GM12878 (cell line): ENCODE measurements at regions not wholly inside any gene's neighbourhood (a gene's known extent, or its start where the extent isn't known, plus 50 kb on each side); places are given as distances from the start of the nearest gene placed in this dataset.

Source experiments
- ATAC-seq: fragments of 200-7000 bp; cut with Tn5 transposase; 3 replicates; pipeline ENCODE4 v1.9.1; 2020; ENCODE audit warnings: mild to moderate bottlenecking, moderate library complexity
- BruUV-seq: library from RNA; stranded (reverse); fragments of 400-500 nt; replicated peaks from 2 replicates; lab custom pipeline; 2021; lab: Mats Ljungman, UMichigan
- CTCF ChIA-PET: fragments of 300-600 bp; sonication (Branson Sonifier 250); formaldehyde crosslinking; extraction: SDS; loops from one replicate; lab custom pipeline; 2021; ENCODE audit warnings: inconsistent platforms; lab: Yijun Ruan, JAX
- POLR2A ChIA-PET: fragments of 350-600 bp; formaldehyde crosslinking; extraction: SDS; loops from one replicate; lab custom pipeline; 2021; ENCODE audit warnings: inconsistent platforms; lab: Charles Lee
- RAD21 ChIA-PET: fragments of 300-600 bp; sonication (Branson Sonifier 250); formaldehyde crosslinking; loops from one replicate; lab custom pipeline; 2023; ENCODE audit warnings: antibody characterized with exemption; ENCODE audit not compliant: unreplicated experiment; lab: Charles Lee
- SMC1A ChIA-PET: fragments of 300-600 bp; sonication (Branson Sonifier 250); formaldehyde crosslinking; loops from one replicate; lab custom pipeline; 2023; ENCODE audit not compliant: unreplicated experiment, uncharacterized antibody; lab: Charles Lee
- DNase-seq: peaks from one replicate; pipeline ENCODE4 v3.0.0-alpha.2; 2011; ENCODE audit warnings: low read depth, low spot score
- FAIRE-seq: peaks from 3 replicates; lab custom pipeline; 2011; peaks lifted over from hg19 to GRCh38; lab: Jason Lieb, UNC
- H2AFZ ChIP-seq: 2 replicates; pipeline ENCODE4 v1.6.0; 2011; ENCODE audit warnings: low read depth, low read length, control low read depth; ENCODE audit not compliant: control insufficient read depth
- H3K27ac ChIP-seq: 2 replicates; pipeline ENCODE4 v1.5.1; 2011; ENCODE audit warnings: control low read depth; ENCODE audit not compliant: control insufficient read depth, insufficient read depth
- H3K27me3 ChIP-seq, 2 experiments: replicated peaks in 1 of 2; 2 replicates each; pipeline versions ENCODE4 v1.6.0 to v1.6.1; 2011; ENCODE audit warnings: low read length in 1 of 2; ENCODE audit not compliant: control insufficient read depth in 2 of 2, insufficient read depth in 2 of 2
- H3K36me3 ChIP-seq, 2 experiments: 2 replicates each; pipeline ENCODE4 v1.5.1; 2011; ENCODE audit warnings: low read length in 1 of 2; ENCODE audit not compliant: control insufficient read depth in 2 of 2, insufficient read depth in 2 of 2
- H3K4me1 ChIP-seq: 2 replicates; pipeline ENCODE4 v1.6.1; 2011; ENCODE audit warnings: mild to moderate bottlenecking, low read length, moderate library complexity, mixed read lengths; ENCODE audit not compliant: control insufficient read depth, insufficient read depth
- H3K4me2 ChIP-seq: 2 replicates; pipeline ENCODE4 v1.6.0; 2011; ENCODE audit warnings: control low read depth; ENCODE audit not compliant: control insufficient read depth, insufficient read depth
- H3K4me3 ChIP-seq: fragments of 200-600 bp; sonication (generic); 2 replicates; pipeline ENCODE4 v1.5.1; 2016
- H3K79me2 ChIP-seq: 2 replicates; pipeline ENCODE4 v1.6.0; 2011; ENCODE audit warnings: low read length; ENCODE audit not compliant: control insufficient read depth, insufficient read depth
- H3K9ac ChIP-seq: 2 replicates; pipeline ENCODE4 v1.8.0; 2011; ENCODE audit warnings: low read length, control low read depth, mixed read lengths; ENCODE audit not compliant: control insufficient read depth, insufficient read depth
- H3K9me3 ChIP-seq: replicated peaks from 3 replicates; pipeline ENCODE4 v1.5.1; 2011; ENCODE audit warnings: mild to moderate bottlenecking, low read length; ENCODE audit not compliant: control insufficient read depth, insufficient read depth
- H4K20me1 ChIP-seq: 2 replicates; pipeline ENCODE4 v1.6.0; 2011; ENCODE audit not compliant: control insufficient read depth, insufficient read depth
- CREM ChIP-seq: IDR thresholded peaks from 2 replicates; pipeline ENCODE4 v1.6.1; 2014; ENCODE audit warnings: antibody characterized with exemption, low read depth
- CTCF ChIP-seq, 3 experiments: IDR thresholded peaks in 2 of 3; conservative IDR thresholded peaks in 1 of 3; 2 replicates each; pipeline ENCODE4 v1.5.1; 2011; ENCODE audit warnings: low read depth in 3 of 3, low read length in 3 of 3, mild to moderate bottlenecking in 3 of 3, control low read depth in 2 of 3, moderate library complexity in 2 of 3, inconsistent platforms in 1 of 3, mixed read lengths in 1 of 3; ENCODE audit not compliant: control insufficient read depth in 2 of 3, insufficient read depth in 1 of 3; ENCODE audit errors: extremely low read depth in 1 of 3
- MEF2B ChIP-seq: fragments of 450-650 bp; IDR thresholded peaks from 2 replicates; pipeline ENCODE4 v1.6.1; 2018; ENCODE audit warnings: mild to moderate bottlenecking, moderate library complexity; ENCODE audit not compliant: partially characterized antibody, poor library complexity, severe bottlenecking
- MXI1 ChIP-seq: fragments of 150-350 bp; IDR thresholded peaks from 2 replicates; pipeline ENCODE4 v1.6.1; 2011; ENCODE audit warnings: low read depth, mild to moderate bottlenecking, inconsistent platforms, low read length, improper control_type of control experiment
- NFYA ChIP-seq: IDR thresholded peaks from 2 replicates; pipeline ENCODE4 v1.6.1; 2011; ENCODE audit warnings: low read depth, mild to moderate bottlenecking, low read length, improper control_type of control experiment, borderline replicate concordance
- NR2C2 ChIP-seq: IDR thresholded peaks from 2 replicates; pipeline ENCODE4 v1.6.1; 2011; ENCODE audit warnings: borderline replicate concordance, low read depth; ENCODE audit not compliant: control insufficient read depth, insufficient read length
- NR2F1 ChIP-seq: fragments of 450-650 bp; conservative IDR thresholded peaks from 2 replicates; pipeline ENCODE4 v1.6.1; 2017; ENCODE audit warnings: mild to moderate bottlenecking
- PKNOX1 ChIP-seq: fragments of 450-650 bp; IDR thresholded peaks from 2 replicates; pipeline ENCODE4 v1.6.1; 2016; ENCODE audit warnings: mild to moderate bottlenecking
- PRDM15 ChIP-seq: fragments of 450-650 bp; formaldehyde crosslinking; IDR thresholded peaks from 2 replicates; pipeline ENCODE4 v1.4.0; 2020; ENCODE audit warnings: mild to moderate bottlenecking, moderate library complexity
- RELA ChIP-seq: fragments of 450-650 bp; IDR thresholded peaks from 2 replicates; pipeline ENCODE4 v1.8.0; 2014; ENCODE audit warnings: borderline replicate concordance; ENCODE audit not compliant: partially characterized antibody
- RFX5 ChIP-seq: IDR thresholded peaks from 2 replicates; pipeline ENCODE4 v1.6.1; 2011; ENCODE audit warnings: low read depth, low read length, improper control_type of control experiment
- SPI1 ChIP-seq: IDR thresholded peaks from 2 replicates; pipeline ENCODE4 v1.6.1; 2011; ENCODE audit warnings: low read depth, mild to moderate bottlenecking, low read length, moderate library complexity, borderline replicate concordance; ENCODE audit not compliant: insufficient read depth
- WGBS: methylation state at CpG from one replicate; pipeline ENCODE4 v1.1.6; 2016; ENCODE audit warnings: low lambda C conversion rate; ENCODE audit not compliant: insufficient replicate concordance, insufficient coverage; ENCODE audit errors: missing lambda C conversion rate; 5-methylcytosine and 5-hydroxymethylcytosine counted together
- in situ Hi-C: fragments of 300-500 bp; cut with MboI; formaldehyde crosslinking; loops from 9 replicates; pipeline ENCODE4 v1.14.3; 2018; ENCODE audit warnings: mixed read lengths
- intact Hi-C: fragments of 100-400 bp; cut with micrococcal nuclease; formaldehyde crosslinking; loops from one replicate; pipeline ENCODE4 v1.14.2; 2022; ENCODE audit not compliant: unreplicated experiment

GRCh38 chr15:95944661-95945255, 385.7 kb upstream of the NR2F2 start:
- no peak for DNase-seq
- RAD21 ChIA-PET = no interaction called here
- in situ Hi-C loops = no loop called here
- CTCF ChIA-PET = no interaction called here
- POLR2A ChIA-PET = no interaction called here
- Histone ChIP-seq H3K4me2 (no peak overlapping the region), H3K4me1 (no peaks in the 10 kb centered on the region), H3K79me2 (no peaks in the 10 kb centered on the region), H3K4me3 (no peak overlapping the region), H3K27me3 (no peaks in the 10 kb centered on the region), H3K9me3 (no peaks in the 10 kb centered on the region; the same call in 2 of the 3 replicates), H3K36me3 (no peaks in the 10 kb centered on the region), H4K20me1 (no peaks in the 10 kb centered on the region), H2AFZ (no peak overlapping the region), H3K9ac (no peak overlapping the region), H3K27ac (no peak overlapping the region)
- FAIRE-seq = no peak
- 38% methylated on average over 4 of the region's 4 CpGs for WGBS
- BruUV-seq = no TSS peak
- intact Hi-C loops = no loop called here
- ATAC-seq = no peak
- SMC1A ChIA-PET = interaction anchor here (1.0 to 1.4 kb wide), 4 partner anchors 8 to 33 kb away, joined by 3 to 4 read pairs (median 3); no protein-coding TSS in a partner anchor
- TF ChIP-seq RFX5 = no peak
- TF ChIP-seq RELA = no peak
- no peak for TF ChIP-seq CTCF (IDR thresholded peaks at IDR 0.05 in 2 of 3, conservative IDR thresholded peaks at IDR 0.05 in 1 of 3; ENCODE audit: control insufficient read depth in 2 of 3, extremely low read depth in 1 of 3, insufficient read depth in 1 of 3, low read depth in 3 of 3, low read length in 3 of 3)
- no peak for TF ChIP-seq PKNOX1
- TF ChIP-seq NFYA = no peak
- TF ChIP-seq SPI1 = no peak
- no peak for TF ChIP-seq MEF2B
- TF ChIP-seq MXI1 = no peak
- TF ChIP-seq CREM = no peak
- no peak for TF ChIP-seq NR2C2
- no peak for TF ChIP-seq PRDM15 (CRISPR knock-in tag)
- no peak for TF ChIP-seq NR2F1
